Fibroblast of lung (primary cell): ENCODE measurements at regions not wholly inside any gene's neighbourhood (a gene's known extent, or its start where the extent isn't known, plus 50 kb on each side); places are given as distances from the start of the nearest gene placed in this dataset.

Experiments used
- DNase-seq, 2 donors: peaks; one replicate each; pipeline versions ENCODE4 v3.0.0 to v3.0.0-alpha.2; 2010; ENCODE audit warnings: low read depth in 2 of 2
- H2AFZ ChIP-seq: 2 replicates; pipeline ENCODE4 v1.5.1; 2012; ENCODE audit warnings: low read length, control low read depth, inconsistent platforms
- H3K27ac ChIP-seq: 2 replicates; pipeline ENCODE4 v1.5.1; 2011; ENCODE audit warnings: low read length, control low read depth; ENCODE audit not compliant: insufficient read depth
- H3K27me3 ChIP-seq: 2 replicates; pipeline ENCODE4 v1.5.1; 2011; ENCODE audit warnings: mild to moderate bottlenecking, low read length; ENCODE audit not compliant: control insufficient read depth, insufficient read depth
- H3K36me3 ChIP-seq: 2 replicates; pipeline ENCODE4 v1.5.1; 2011; ENCODE audit warnings: low read length; ENCODE audit not compliant: control insufficient read depth, insufficient read depth
- H3K4me1 ChIP-seq: 2 replicates; pipeline ENCODE4 v1.5.1; 2011; ENCODE audit warnings: low read length; ENCODE audit not compliant: control insufficient read depth, insufficient read depth; ENCODE audit errors: extremely low read depth
- H3K4me2 ChIP-seq: 2 replicates; pipeline ENCODE4 v1.5.1; 2011; ENCODE audit warnings: low read length, control low read depth; ENCODE audit not compliant: insufficient read depth; ENCODE audit errors: extremely low read depth
- H3K4me3 ChIP-seq, 4 experiments: fragments of 200-600 bp in 1 of 4; sonication (generic) in 1 of 4; replicated peaks in 1 of 4; 2 replicates each; pipeline ENCODE4 v1.5.1; 2011 to 2016; ENCODE audit warnings: low read length in 4 of 4, low read depth in 3 of 4, mild to moderate bottlenecking in 3 of 4, control low read depth in 2 of 4, inconsistent platforms in 1 of 4, mixed read lengths in 1 of 4; ENCODE audit not compliant: insufficient read depth in 1 of 4; ENCODE audit errors: control extremely low read depth in 1 of 4
- H3K79me2 ChIP-seq: 2 replicates; pipeline ENCODE4 v1.5.1; 2012; ENCODE audit warnings: mild to moderate bottlenecking, low read length, inconsistent platforms; ENCODE audit not compliant: control insufficient read depth, insufficient read depth
- H3K9ac ChIP-seq: 2 replicates; pipeline ENCODE4 v1.5.1; 2011; ENCODE audit warnings: mild to moderate bottlenecking, low read length, control low read depth; ENCODE audit not compliant: insufficient read depth
- H3K9me3 ChIP-seq: 2 replicates; pipeline ENCODE4 v1.5.1; 2012; ENCODE audit warnings: low read depth, low read length; ENCODE audit not compliant: control insufficient read depth, insufficient read depth
- H4K20me1 ChIP-seq: 2 replicates; pipeline ENCODE4 v1.5.1; 2011; ENCODE audit warnings: low read length; ENCODE audit not compliant: control insufficient read depth, insufficient read depth; ENCODE audit errors: extremely low read depth
- EZH2 ChIP-seq: IDR thresholded peaks from 2 replicates; pipeline ENCODE4 v1.5.1; 2012; ENCODE audit warnings: low read length, control low read depth, mild to moderate bottlenecking; ENCODE audit errors: missing control alignments
- TF ChIP-seq, protein P1 (sequence below), 2 donors: IDR thresholded peaks in 1 of 2; conservative IDR thresholded peaks in 1 of 2; 1 replicate in 1 of 2; 2 replicates in 1 of 2; pipeline ENCODE4 v1.5.1; 2011 to 2012; ENCODE audit warnings: low read length in 2 of 2, control low read depth in 1 of 2, inconsistent platforms in 1 of 2, low read depth in 1 of 2, mild to moderate bottlenecking in 1 of 2

- H3K9me3 ChIP-seq, result no peaks in the 10 kb centered on the region
- DNase-seq, result peak; percentile 33 to 97
- H3K36me3 ChIP-seq, result no peaks in the 10 kb centered on the region
- TF ChIP-seq EZH2, result no peak
- peak overlapping the region; percentile 6 for H3K27ac ChIP-seq
- no peaks in the 10 kb centered on the region for H4K20me1 ChIP-seq
- H2AFZ ChIP-seq, result peak overlapping the region; percentile 37
- peak overlapping the region; percentile 20 for H3K4me2 ChIP-seq
- no peaks in the 10 kb centered on the region for H3K79me2 ChIP-seq
- H3K4me3 ChIP-seq, result no peak overlapping the region
- H3K9ac ChIP-seq, result no peak overlapping the region
- H3K27me3 ChIP-seq, result no peaks in the 10 kb centered on the region
- H3K4me1 ChIP-seq, result no peaks in the 10 kb centered on the region
Measured at GRCh38 chr1:29688471-29689365, 452.4 kb downstream of the PTPRU start.

DNA sequence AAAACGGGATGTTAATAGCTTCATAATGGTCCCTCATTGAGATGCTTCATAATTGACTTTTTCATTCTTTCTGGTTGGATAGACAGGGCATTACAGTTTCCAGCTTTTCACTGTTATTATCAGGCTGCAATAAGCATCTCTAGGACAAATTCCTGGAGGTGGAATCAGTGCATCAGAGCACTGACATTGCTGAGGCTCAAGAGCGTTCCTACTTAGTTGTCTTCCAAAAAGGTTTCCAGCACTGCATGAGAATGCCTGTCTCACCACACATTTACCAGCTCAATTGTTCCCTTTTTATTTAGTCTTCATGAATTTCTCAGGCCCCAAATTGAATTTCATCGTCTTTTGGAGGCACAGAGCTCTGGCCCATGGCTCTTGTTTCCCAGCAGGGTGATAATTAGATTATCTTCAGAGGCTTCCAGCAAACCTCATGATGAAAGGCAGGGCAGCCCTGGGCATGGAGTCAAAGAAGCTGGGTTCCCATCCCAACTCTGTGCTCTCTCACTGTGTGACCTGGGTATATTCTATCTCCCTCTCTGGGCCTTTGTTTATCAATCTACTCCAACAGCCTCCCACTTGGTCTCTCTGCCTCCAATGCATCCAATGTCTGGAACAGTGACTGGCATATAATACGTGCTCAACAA lies 451.4 kb downstream of the PTPRU start:
- Histone ChIP-seq H3K4me2 (no peak overlapping the region), H3K27ac (no peak overlapping the region), H2AFZ (no peak overlapping the region), H3K36me3 (no peaks in the 10 kb centered on the region), H3K9me3 (no peaks in the 10 kb centered on the region), H3K27me3 (no peaks in the 10 kb centered on the region), H3K9ac (no peak overlapping the region), H3K4me1 (no peaks in the 10 kb centered on the region), H4K20me1 (no peaks in the 10 kb centered on the region), H3K79me2 (no peaks in the 10 kb centered on the region), H3K4me3 (no peak overlapping the region)
- DNase-seq, result peak in 1 of 2 donors; percentile 78
- no peak for TF ChIP-seq EZH2
- TF ChIP-seq, protein P1, sequence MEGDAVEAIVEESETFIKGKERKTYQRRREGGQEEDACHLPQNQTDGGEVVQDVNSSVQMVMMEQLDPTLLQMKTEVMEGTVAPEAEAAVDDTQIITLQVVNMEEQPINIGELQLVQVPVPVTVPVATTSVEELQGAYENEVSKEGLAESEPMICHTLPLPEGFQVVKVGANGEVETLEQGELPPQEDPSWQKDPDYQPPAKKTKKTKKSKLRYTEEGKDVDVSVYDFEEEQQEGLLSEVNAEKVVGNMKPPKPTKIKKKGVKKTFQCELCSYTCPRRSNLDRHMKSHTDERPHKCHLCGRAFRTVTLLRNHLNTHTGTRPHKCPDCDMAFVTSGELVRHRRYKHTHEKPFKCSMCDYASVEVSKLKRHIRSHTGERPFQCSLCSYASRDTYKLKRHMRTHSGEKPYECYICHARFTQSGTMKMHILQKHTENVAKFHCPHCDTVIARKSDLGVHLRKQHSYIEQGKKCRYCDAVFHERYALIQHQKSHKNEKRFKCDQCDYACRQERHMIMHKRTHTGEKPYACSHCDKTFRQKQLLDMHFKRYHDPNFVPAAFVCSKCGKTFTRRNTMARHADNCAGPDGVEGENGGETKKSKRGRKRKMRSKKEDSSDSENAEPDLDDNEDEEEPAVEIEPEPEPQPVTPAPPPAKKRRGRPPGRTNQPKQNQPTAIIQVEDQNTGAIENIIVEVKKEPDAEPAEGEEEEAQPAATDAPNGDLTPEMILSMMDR (conservative IDR thresholded peaks at IDR 0.05 in 1 of 2, IDR thresholded peaks at IDR 0.05 in 1 of 2; ENCODE audit: low read depth in 1 of 2, low read length in 2 of 2), result no peak

DNA sequence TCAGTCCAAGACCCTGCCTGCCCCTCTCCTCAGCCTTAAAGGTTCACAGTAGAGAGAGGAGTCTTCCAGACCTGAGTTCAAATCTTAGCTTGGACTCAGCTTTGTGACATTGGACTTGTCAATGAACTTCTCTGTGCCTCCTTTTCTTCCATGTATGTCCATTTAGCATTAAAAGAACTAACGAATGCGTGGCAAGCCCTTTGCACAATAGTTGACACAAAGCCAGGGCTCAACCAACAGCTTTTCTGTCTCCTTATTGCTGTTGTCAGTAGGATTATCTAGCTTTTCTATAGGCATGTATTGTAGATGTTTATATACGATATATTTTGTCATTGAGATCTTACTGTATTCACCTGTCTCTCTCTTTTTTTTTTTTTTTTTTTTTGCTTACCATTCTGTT lies 450.8 kb downstream of the PTPRU start:
- H2AFZ ChIP-seq, result no peak overlapping the region
- no peaks in the 10 kb centered on the region for H3K79me2 ChIP-seq
- H3K4me2 ChIP-seq, result no peak overlapping the region
- peak in 1 of 2 donors; percentile 45 for DNase-seq
- no peaks in the 10 kb centered on the region for H3K9me3 ChIP-seq
- H3K4me3 ChIP-seq, result no peak overlapping the region
- H3K4me1 ChIP-seq, result no peaks in the 10 kb centered on the region
- H3K9ac ChIP-seq, result no peak overlapping the region
- no peaks in the 10 kb centered on the region for H3K27me3 ChIP-seq
- no peaks in the 10 kb centered on the region for H4K20me1 ChIP-seq
- no peak overlapping the region for H3K27ac ChIP-seq
- no peaks in the 10 kb centered on the region for H3K36me3 ChIP-seq
- TF ChIP-seq, protein P1 (conservative IDR thresholded peaks at IDR 0.05 in 1 of 2, IDR thresholded peaks at IDR 0.05 in 1 of 2; ENCODE audit: low read depth in 1 of 2, low read length in 2 of 2), result no peak
- no peak for TF ChIP-seq EZH2
